ENCODE measurements at regions not wholly inside any gene's neighbourhood (a gene's known extent, or its start where the extent isn't known, plus 50 kb on each side); places are given as distances from the start of the nearest gene placed in this dataset.
"Not testable (repeated sequence)": the region's sequence is repeated elsewhere in the genome, so short reads cannot be mapped to it uniquely, and the experiment has no call there.

DNA sequence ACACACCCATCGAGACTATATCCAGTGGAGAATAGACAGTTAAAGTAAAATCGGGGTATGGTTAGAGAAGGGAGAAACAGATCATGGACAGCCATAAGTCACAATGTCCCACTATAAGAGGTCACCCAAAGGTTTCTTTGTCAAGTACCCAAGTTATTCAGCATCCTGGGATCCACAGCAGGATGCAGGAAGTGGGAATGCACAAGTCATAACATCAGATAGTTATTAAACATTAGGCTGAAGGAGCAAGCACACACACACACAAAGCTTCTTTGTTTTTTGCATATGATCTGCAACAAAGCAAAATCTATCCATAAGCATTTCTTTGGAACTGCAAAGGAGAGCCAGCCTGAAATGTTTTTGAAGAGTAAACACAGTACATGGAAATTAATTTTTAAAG lies 111.6 kb downstream of the NOC3L start:
- peaks cover 18 to 44% of the 10 kb centered on the region in 2 donors for H3K36me3 ChIP-seq
- no peak overlapping the region for H3K27ac ChIP-seq
- no peak for DNase-seq (ENCODE audit: low spot score in 2 of 2)
- TF ChIP-seq, protein P1, sequence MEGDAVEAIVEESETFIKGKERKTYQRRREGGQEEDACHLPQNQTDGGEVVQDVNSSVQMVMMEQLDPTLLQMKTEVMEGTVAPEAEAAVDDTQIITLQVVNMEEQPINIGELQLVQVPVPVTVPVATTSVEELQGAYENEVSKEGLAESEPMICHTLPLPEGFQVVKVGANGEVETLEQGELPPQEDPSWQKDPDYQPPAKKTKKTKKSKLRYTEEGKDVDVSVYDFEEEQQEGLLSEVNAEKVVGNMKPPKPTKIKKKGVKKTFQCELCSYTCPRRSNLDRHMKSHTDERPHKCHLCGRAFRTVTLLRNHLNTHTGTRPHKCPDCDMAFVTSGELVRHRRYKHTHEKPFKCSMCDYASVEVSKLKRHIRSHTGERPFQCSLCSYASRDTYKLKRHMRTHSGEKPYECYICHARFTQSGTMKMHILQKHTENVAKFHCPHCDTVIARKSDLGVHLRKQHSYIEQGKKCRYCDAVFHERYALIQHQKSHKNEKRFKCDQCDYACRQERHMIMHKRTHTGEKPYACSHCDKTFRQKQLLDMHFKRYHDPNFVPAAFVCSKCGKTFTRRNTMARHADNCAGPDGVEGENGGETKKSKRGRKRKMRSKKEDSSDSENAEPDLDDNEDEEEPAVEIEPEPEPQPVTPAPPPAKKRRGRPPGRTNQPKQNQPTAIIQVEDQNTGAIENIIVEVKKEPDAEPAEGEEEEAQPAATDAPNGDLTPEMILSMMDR (IDR thresholded peaks at IDR 0.05): no peak
- intact Hi-C loops (cut with DNase I): no loop called here
- no peaks in the 10 kb centered on the region for H3K9me3 ChIP-seq
- no peak overlapping the region for H3K4me3 ChIP-seq
- no peaks in the 10 kb centered on the region for H3K27me3 ChIP-seq
- no peaks in the 10 kb centered on the region for H3K4me1 ChIP-seq

GRCh38 chr10:94251568-94251967 lies 111.2 kb downstream of the NOC3L start:
- Histone ChIP-seq H3K27me3 (no peaks in the 10 kb centered on the region), H3K36me3 (peaks cover 14 to 40% of the 10 kb centered on the region in 2 donors), H3K9me3 (no peaks in the 10 kb centered on the region), H3K27ac (no peak overlapping the region), H3K4me1 (no peaks in the 10 kb centered on the region), H3K4me3 (no peak overlapping the region)
- TF ChIP-seq, protein P1 (IDR thresholded peaks at IDR 0.05): no peak
- no peak for DNase-seq (ENCODE audit: low spot score in 2 of 2)
- intact Hi-C loops (cut with DNase I): no loop called here

DNA sequence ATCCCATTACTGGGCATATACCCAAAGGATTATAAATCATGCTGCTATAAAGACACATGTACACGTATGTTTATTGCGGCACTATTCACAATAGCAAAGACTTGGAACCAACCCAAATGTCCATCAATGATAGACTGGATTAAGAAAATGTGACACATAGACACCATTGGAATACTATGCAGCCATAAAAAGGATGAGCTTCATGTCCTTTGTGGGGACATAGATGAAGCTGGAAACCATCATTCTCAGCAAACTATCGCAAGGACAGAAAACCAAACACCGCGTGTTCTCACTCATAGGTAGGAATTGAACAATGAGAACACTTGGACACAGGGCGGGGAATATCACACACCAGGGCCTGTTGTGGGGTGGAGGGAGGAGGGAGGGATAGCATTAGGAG lies 105.3 kb downstream of the NOC3L start:
- H3K4me1 ChIP-seq; H3K27ac ChIP-seq; DNase-seq (ENCODE audit: low spot score in 2 of 2); H3K4me3 ChIP-seq; H3K27me3 ChIP-seq; H3K9me3 ChIP-seq; intact Hi-C loops (cut with DNase I): not testable (repeated sequence)
- peaks cover 19 to 66% of the 10 kb centered on the region in 2 donors for H3K36me3 ChIP-seq

- no peaks in the 10 kb centered on the region for H3K9me3 ChIP-seq
- H3K4me3 ChIP-seq: no peak overlapping the region
- no peak overlapping the region for H3K27ac ChIP-seq
- TF ChIP-seq, protein P1 (IDR thresholded peaks at IDR 0.05): no peak
- no peaks in the 10 kb centered on the region for H3K4me1 ChIP-seq
- H3K36me3 ChIP-seq: peaks cover 11 to 38% of the 10 kb centered on the region in 2 donors
- DNase-seq (ENCODE audit: low spot score in 2 of 2): no peak
- no peaks in the 10 kb centered on the region for H3K27me3 ChIP-seq
- intact Hi-C loops (cut with DNase I): no loop called here
Observed at GRCh38 chr10:94260455-94260854, 102.3 kb downstream of the NOC3L start.

GRCh38 chr10:94264085-94264484 lies 98.7 kb downstream of the NOC3L start:
- TF ChIP-seq, protein P1 (IDR thresholded peaks at IDR 0.05): no peak
- Histone ChIP-seq H3K9me3 (no peaks in the 10 kb centered on the region), H3K4me3 (no peak overlapping the region), H3K27me3 (no peaks in the 10 kb centered on the region), H3K36me3 (peaks cover 17 to 48% of the 10 kb centered on the region in 2 donors), H3K4me1 (peaks cover 0 to 3% of the 10 kb centered on the region in 2 donors), H3K27ac (no peak overlapping the region)
- DNase-seq (ENCODE audit: low spot score in 2 of 2): no peak
- intact Hi-C loops (cut with DNase I): no loop called here

DNA sequence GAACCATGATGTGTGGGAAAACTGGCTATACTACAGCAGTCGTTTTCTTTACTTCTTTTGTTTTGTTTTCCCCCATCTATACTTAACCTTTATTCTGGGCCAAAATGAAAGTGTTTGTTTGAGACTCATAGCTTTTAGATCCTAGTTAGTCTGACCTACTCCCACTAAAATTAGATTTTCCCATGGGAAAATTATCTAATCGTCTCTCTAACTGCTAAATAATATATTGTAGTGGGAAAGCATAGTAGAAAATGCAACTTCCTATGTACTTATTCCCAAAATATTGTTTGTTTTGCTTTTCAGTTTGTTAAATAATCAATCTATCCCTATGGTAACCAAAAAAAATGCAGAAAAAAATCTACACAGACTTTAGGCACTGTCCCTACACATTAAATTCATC lies 96.6 kb downstream of the NOC3L start:
- Histone ChIP-seq H3K9me3 (no peaks in the 10 kb centered on the region), H3K27ac (no peak overlapping the region), H3K4me1 (peaks cover 0 to 3% of the 10 kb centered on the region in 2 donors), H3K4me3 (no peak overlapping the region), H3K36me3 (peaks cover 16 to 49% of the 10 kb centered on the region in 2 donors), H3K27me3 (no peaks in the 10 kb centered on the region)
- DNase-seq (ENCODE audit: low spot score in 2 of 2): no peak
- intact Hi-C loops (cut with DNase I): no loop called here
- TF ChIP-seq, protein P1 (IDR thresholded peaks at IDR 0.05): no peak

Measured in ascending aorta (tissue), 2 donors.